Effector memory CD4-positive, alpha-beta T cell (primary cell): ENCODE measurements at regions not wholly inside any gene's neighbourhood (a gene's known extent, or its start where the extent isn't known, plus 50 kb on each side); places are given as distances from the start of the nearest gene placed in this dataset.

Experiments
- DNase-seq, 3 donors: peaks; one replicate each; pipeline ENCODE4 v3.0.0-alpha.2; 2020
- H3K27ac ChIP-seq: 2 replicates; pipeline ENCODE4 v1.7.0; 2013; ENCODE audit warnings: mild to moderate bottlenecking, low read length, moderate library complexity; ENCODE audit not compliant: insufficient read depth, poor library complexity, severe bottlenecking
- H3K27me3 ChIP-seq: replicated peaks from 2 replicates; pipeline ENCODE4 v1.7.0; 2013; ENCODE audit warnings: mild to moderate bottlenecking, low read length; ENCODE audit not compliant: insufficient read depth, control insufficient read depth, poor library complexity, severe bottlenecking
- H3K36me3 ChIP-seq: 2 replicates; pipeline ENCODE4 v1.7.0; 2013; ENCODE audit warnings: mild to moderate bottlenecking, low read length, moderate library complexity; ENCODE audit not compliant: control insufficient read depth, insufficient read depth
- H3K4me1 ChIP-seq: 2 replicates; pipeline ENCODE4 v1.7.0; 2013; ENCODE audit warnings: low read length, mild to moderate bottlenecking; ENCODE audit not compliant: control insufficient read depth, insufficient read depth, poor library complexity, severe bottlenecking
- H3K4me3 ChIP-seq: 2 replicates; pipeline ENCODE4 v1.7.0; 2013; ENCODE audit warnings: low read length, low read depth, mild to moderate bottlenecking; ENCODE audit not compliant: insufficient read depth, poor library complexity, severe bottlenecking
- H3K9me3 ChIP-seq: 2 replicates; pipeline ENCODE4 v1.7.0; 2013; ENCODE audit warnings: mild to moderate bottlenecking, low read length, moderate library complexity; ENCODE audit not compliant: control insufficient read depth

- H3K27ac ChIP-seq = no peak overlapping the region
- no peak for DNase-seq
Measured at GRCh38 chr2:126358122-126358521, 297.8 kb upstream of the GYPC start.

GRCh38 chr2:126359494-126359893 is 296.5 kb upstream of the GYPC start:
- H3K9me3 ChIP-seq = no peaks in the 10 kb centered on the region
- no peak overlapping the region for H3K27ac ChIP-seq
- no peaks in the 10 kb centered on the region for H3K4me1 ChIP-seq
- no peak for DNase-seq
- no peak overlapping the region for H3K4me3 ChIP-seq
- no peaks in the 10 kb centered on the region for H3K27me3 ChIP-seq
- no peaks in the 10 kb centered on the region for H3K36me3 ChIP-seq

More at GRCh38 chr2:126358122-126358521, 297.8 kb upstream of the GYPC start:
- no peak overlapping the region for H3K4me3 ChIP-seq
- H3K4me1 ChIP-seq = no peaks in the 10 kb centered on the region
- H3K9me3 ChIP-seq = no peaks in the 10 kb centered on the region
- H3K36me3 ChIP-seq = no peaks in the 10 kb centered on the region
- no peaks in the 10 kb centered on the region for H3K27me3 ChIP-seq

DNA sequence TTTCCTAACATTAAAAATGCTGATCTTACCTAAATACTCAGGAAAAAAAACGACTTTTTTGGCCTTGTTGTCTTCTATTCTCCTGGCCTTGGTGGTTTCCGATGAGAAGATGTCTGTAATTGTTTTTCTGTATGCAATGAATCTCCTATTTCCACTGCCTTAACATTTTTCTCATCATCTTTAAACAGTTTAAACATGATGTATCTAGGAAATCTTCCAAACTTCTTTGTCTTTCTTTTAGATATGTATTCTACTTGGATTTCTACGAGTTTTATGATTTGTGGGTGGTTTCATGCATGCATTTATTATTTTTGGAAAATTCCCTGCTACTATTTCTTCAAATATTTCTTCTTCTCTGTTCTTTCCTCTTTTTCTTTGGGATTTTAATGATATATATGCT is 288.6 kb upstream of the GYPC start:
- no peak overlapping the region for H3K4me3 ChIP-seq
- H3K27me3 ChIP-seq = no peaks in the 10 kb centered on the region
- DNase-seq = no peak
- no peaks in the 10 kb centered on the region for H3K9me3 ChIP-seq
- no peak overlapping the region for H3K27ac ChIP-seq
- H3K36me3 ChIP-seq = no peaks in the 10 kb centered on the region
- H3K4me1 ChIP-seq = no peaks in the 10 kb centered on the region

DNA sequence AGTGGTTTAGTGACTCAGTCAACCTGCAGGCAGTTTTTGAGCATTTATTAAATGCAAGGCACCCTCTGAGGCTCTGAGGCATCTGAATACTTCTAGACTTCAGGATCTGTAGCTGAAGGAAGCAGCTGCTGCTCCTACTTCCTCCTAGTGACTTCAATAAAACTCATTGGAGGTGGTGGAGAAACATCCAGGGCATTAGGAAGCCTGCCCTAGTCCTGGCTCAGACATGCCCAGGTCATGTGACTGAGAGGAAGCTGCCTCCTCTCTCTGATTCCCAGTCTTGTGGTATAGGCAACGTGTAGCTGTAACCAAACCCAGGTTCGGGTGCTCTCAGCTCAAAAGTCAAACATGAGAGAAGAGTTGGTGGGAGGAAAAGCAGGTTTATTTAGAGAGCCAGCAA is 287.2 kb upstream of the GYPC start:
- no peak for DNase-seq
- Histone ChIP-seq H3K9me3 (no peaks in the 10 kb centered on the region), H3K27ac (no peak overlapping the region), H3K4me3 (no peak overlapping the region), H3K4me1 (no peaks in the 10 kb centered on the region), H3K27me3 (no peaks in the 10 kb centered on the region), H3K36me3 (no peaks in the 10 kb centered on the region)

- H3K36me3 ChIP-seq = no peaks in the 10 kb centered on the region
- H3K4me3 ChIP-seq = no peak overlapping the region
- no peak overlapping the region for H3K27ac ChIP-seq
- no peaks in the 10 kb centered on the region for H3K27me3 ChIP-seq
- H3K9me3 ChIP-seq = no peaks in the 10 kb centered on the region
- H3K4me1 ChIP-seq = no peaks in the 10 kb centered on the region
- DNase-seq = no peak
Measured at GRCh38 chr2:126370201-126370600, 285.8 kb upstream of the GYPC start.

DNA sequence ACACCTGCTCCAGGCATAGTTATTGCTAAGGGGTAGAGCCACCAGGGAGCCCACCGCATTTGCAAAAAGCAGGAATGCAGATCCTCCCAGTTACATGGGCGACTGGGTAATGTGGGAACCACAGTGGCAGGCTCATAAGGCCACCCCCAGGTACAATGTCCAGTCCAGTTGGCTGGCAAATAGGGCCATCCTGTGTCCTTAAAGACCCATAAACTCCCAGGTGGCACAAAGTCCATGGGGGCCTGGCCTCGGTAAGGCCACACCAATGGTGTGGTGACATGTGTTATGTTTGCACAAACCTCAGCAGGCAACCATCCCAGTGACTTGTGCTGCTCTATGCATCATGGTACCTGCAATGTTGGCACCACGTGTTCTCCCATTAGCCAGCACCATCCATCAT is 283.6 kb upstream of the GYPC start:
- no peak for DNase-seq
- Histone ChIP-seq H3K36me3 (no peaks in the 10 kb centered on the region), H3K4me3 (no peak overlapping the region), H3K27me3 (no peaks in the 10 kb centered on the region), H3K4me1 (no peaks in the 10 kb centered on the region), H3K27ac (no peak overlapping the region), H3K9me3 (no peaks in the 10 kb centered on the region)

DNA sequence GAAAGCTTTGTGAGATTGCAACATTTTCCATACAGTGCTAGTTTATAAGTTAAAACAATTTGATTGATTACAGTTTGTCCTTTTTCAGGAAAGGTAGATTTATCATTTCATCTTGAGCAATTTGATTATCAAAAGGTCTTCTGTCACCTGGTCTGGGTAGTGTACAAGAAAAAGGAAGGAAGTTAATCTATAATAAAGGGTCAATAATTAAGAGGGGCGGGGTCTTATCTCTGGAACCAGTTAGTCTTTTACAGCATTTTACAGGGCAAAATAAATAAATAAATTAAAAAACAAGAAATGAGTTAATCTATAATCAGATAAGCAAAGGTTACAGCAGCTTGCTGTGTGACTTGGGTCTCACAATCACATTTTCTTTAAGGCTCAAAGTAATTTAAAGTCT is 277.8 kb upstream of the GYPC start:
- no peaks in the 10 kb centered on the region for H3K36me3 ChIP-seq
- H3K4me3 ChIP-seq = no peak overlapping the region
- H3K4me1 ChIP-seq = no peaks in the 10 kb centered on the region
- DNase-seq = no peak
- H3K27me3 ChIP-seq = no peaks in the 10 kb centered on the region
- H3K9me3 ChIP-seq = no peaks in the 10 kb centered on the region
- H3K27ac ChIP-seq = no peak overlapping the region

DNA sequence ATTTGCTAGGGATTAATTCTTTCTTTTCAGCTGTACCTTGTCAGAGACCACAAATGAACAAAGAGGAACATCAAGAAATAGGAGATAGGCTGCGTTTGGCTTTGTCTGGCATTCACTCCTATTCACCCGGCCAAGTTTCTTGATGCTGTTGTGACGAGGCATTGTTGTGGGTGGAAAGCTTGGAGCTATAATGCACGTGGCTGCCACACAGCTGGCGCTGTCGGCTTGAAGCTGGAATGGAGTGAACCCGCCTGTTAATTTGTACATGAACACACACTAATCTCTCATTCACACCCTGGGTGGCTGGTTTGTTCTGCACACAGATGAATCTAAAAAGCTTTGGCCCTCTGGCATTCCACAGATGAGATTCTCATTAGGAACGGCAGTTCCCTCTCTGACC is 274.9 kb upstream of the GYPC start:
- Histone ChIP-seq H3K9me3 (no peaks in the 10 kb centered on the region), H3K27me3 (no peaks in the 10 kb centered on the region), H3K4me3 (no peak overlapping the region), H3K36me3 (no peaks in the 10 kb centered on the region), H3K27ac (no peak overlapping the region), H3K4me1 (no peaks in the 10 kb centered on the region)
- no peak for DNase-seq

- Histone ChIP-seq H3K9me3 (no peaks in the 10 kb centered on the region), H3K4me3 (no peak overlapping the region), H3K4me1 (no peaks in the 10 kb centered on the region), H3K27ac (no peak overlapping the region), H3K36me3 (no peaks in the 10 kb centered on the region), H3K27me3 (no peaks in the 10 kb centered on the region)
- DNase-seq = no peak
Measured at GRCh38 chr2:126382998-126383397, 273.0 kb upstream of the GYPC start.

DNA sequence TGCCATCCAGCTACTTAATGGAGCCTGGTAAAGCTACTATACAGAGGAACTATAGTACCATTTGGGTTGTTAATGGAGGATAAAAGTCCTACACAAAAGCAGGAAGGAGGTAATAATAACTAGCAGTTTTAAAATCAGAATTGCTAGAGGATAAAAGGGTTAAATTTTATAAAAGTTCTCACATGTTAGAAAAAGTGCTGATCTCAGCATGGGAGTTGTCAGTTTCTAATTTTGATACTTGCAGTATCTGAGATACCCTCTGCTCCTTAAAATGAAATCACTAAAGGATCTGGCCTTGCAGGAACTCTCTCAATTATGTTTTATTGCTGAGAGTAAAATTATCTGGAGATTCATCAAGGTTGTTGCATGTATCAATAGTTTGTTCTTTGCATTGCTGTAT is 272.2 kb upstream of the GYPC start:
- Histone ChIP-seq H3K4me1 (no peaks in the 10 kb centered on the region), H3K4me3 (no peak overlapping the region), H3K27me3 (no peaks in the 10 kb centered on the region), H3K36me3 (no peaks in the 10 kb centered on the region), H3K27ac (no peak overlapping the region), H3K9me3 (no peaks in the 10 kb centered on the region)
- DNase-seq = no peak

- H3K27me3 ChIP-seq = no peaks in the 10 kb centered on the region
- no peak overlapping the region for H3K27ac ChIP-seq
- no peaks in the 10 kb centered on the region for H3K4me1 ChIP-seq
- H3K36me3 ChIP-seq = no peaks in the 10 kb centered on the region
- H3K4me3 ChIP-seq = no peak overlapping the region
- DNase-seq = no peak
- no peaks in the 10 kb centered on the region for H3K9me3 ChIP-seq
Measured at GRCh38 chr2:126385441-126385840, 270.5 kb upstream of the GYPC start.
